AG09309 (cell line): ENCODE measurements at regions not wholly inside any gene's neighbourhood (a gene's known extent, or its start where the extent isn't known, plus 50 kb on each side); places are given as distances from the start of the nearest gene placed in this dataset.

Experiments used
- DNase-seq: peaks from one replicate; pipeline ENCODE4 v3.0.0-alpha.2; 2010; ENCODE audit warnings: low read depth
- H3K4me3 ChIP-seq: 2 replicates; pipeline ENCODE4 v1.5.1; 2011; ENCODE audit warnings: mild to moderate bottlenecking, low read depth, low read length, moderate library complexity; ENCODE audit not compliant: control insufficient read depth
- CTCF ChIP-seq: IDR thresholded peaks from 2 replicates; pipeline ENCODE4 v1.5.1; 2011; ENCODE audit warnings: mild to moderate bottlenecking, low read depth, low read length, inconsistent platforms; ENCODE audit not compliant: insufficient read depth, control insufficient read depth; ENCODE audit errors: missing control alignments

- DNase-seq: no peak
- no peak for TF ChIP-seq CTCF
- no peak overlapping the region for H3K4me3 ChIP-seq
Observed at GRCh38 chr4:141439223-141439622, 197.2 kb upstream of the IL15 start.

- no peak overlapping the region for H3K4me3 ChIP-seq
- no peak for TF ChIP-seq CTCF
- DNase-seq: no peak
Observed at GRCh38 chr4:141447761-141448160, 188.6 kb upstream of the IL15 start.

DNA sequence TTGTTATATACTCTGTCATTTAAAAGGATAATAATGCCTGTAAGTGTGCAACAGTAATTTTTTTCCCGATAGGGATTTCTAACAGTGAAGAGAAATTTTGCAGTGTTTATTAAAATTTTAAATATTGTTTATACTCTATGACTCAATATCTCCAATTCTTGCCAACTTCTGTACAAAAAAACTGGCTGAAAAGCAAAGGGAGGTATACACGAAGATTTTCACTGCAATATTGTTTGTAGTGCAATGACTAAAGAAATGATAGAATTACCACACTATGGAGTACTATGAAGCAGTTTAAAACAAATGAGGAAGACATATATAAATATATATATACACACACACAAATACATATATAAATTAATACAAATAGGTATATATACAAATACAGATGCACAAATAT is 187.9 kb upstream of the IL15 start:
- TF ChIP-seq CTCF: no peak
- no peak for DNase-seq
- no peak overlapping the region for H3K4me3 ChIP-seq

DNA sequence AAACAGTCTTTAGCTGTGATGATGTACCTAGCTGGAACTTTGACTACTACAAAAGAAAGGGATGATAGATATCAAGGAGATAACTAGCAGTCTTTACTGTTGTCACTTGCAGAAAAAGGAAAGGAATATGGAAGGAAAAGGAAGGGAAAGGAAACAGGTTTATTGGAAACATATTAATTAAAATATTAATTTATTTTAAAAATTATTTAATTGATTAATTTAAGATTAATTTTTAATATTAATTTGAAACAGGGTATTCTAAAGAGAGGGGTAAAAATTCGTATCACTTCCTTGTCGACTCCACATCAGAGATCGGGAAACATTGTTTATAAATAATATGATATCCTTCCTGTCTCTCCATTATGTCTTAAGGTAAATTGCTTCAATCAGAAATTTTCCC is 186.5 kb upstream of the IL15 start:
- no peak for DNase-seq
- H3K4me3 ChIP-seq: no peak overlapping the region
- TF ChIP-seq CTCF: no peak

DNA sequence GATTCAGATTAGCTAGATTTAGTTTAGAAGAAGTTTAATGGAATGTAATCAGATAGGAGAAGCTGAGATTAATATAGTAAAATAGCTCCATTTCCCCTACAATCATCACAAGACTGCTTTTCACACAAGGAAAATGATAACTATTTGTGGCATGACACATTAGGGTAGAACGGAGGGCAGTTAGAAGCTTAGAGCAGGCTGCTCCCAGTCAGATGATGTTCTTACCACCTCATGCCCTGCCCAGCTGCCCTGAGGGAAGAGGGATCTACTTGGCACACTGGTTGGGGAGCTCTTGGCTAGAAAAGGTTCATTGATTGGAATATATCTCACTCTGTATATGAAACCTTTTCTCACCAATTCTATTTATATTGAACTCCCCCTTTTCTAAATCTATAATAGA is 180.7 kb upstream of the IL15 start:
- TF ChIP-seq CTCF: no peak
- no peak for DNase-seq
- no peak overlapping the region for H3K4me3 ChIP-seq

GRCh38 chr4:141457653-141458052 is 178.7 kb upstream of the IL15 start:
- no peak for TF ChIP-seq CTCF
- H3K4me3 ChIP-seq: no peak overlapping the region
- DNase-seq: no peak

DNA sequence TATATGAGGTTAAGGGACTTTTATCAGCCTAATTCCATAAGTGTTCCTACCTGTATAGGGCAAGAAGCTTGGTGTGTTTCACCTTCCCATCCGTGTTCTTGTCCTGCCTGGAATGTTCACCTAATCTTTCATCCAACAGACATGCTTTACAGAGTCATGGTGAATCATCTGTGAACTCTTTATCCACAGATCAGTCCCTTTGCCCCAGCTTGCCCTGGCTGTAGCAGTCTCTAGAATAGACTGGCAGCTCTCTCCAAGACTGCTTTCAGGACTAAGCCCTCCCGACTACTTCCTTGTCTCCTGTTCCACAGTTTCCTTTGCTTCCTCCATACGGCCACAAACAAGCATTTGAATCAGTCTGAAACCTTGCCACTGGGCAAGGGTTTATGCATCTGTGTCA is 177.9 kb upstream of the IL15 start:
- no peak for DNase-seq
- H3K4me3 ChIP-seq: no peak overlapping the region
- TF ChIP-seq CTCF: no peak
